GM19467 (cell line): ENCODE measurements at regions not wholly inside any gene's neighbourhood (a gene's known extent, or its start where the extent isn't known, plus 50 kb on each side); places are given as distances from the start of the nearest gene placed in this dataset.
"Not testable (repeated sequence)": the region's sequence is repeated elsewhere in the genome, so short reads cannot be mapped to it uniquely, and the experiment has no call there.

Source experiments
- ATAC-seq: cut with Tn5 transposase; IDR thresholded peaks from one replicate; pipeline ENCODE4 v1.9.1; 2021; ENCODE audit warnings: mild to moderate bottlenecking, moderate library complexity; ENCODE audit not compliant: unreplicated experiment

DNA sequence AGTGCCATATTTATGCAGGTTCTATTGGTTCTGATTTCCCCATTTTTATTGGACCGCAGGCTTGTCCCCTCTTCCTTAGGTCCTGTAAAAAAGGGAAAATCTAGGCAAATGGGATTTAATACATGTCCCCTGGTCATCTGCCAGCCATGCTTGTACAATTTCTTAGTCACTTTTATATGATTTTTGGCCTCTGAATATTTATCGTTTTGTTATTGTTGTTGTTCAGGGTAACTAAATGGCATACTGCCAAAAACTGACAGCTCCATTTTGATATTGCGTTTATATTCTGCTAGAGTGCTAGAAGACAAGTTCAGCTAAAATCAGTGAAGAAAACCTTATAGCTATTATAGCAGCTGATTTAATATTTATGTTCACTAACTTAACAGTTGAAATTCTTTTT lies 770.2 kb upstream of the FAM174A start:
- no peak for ATAC-seq

DNA sequence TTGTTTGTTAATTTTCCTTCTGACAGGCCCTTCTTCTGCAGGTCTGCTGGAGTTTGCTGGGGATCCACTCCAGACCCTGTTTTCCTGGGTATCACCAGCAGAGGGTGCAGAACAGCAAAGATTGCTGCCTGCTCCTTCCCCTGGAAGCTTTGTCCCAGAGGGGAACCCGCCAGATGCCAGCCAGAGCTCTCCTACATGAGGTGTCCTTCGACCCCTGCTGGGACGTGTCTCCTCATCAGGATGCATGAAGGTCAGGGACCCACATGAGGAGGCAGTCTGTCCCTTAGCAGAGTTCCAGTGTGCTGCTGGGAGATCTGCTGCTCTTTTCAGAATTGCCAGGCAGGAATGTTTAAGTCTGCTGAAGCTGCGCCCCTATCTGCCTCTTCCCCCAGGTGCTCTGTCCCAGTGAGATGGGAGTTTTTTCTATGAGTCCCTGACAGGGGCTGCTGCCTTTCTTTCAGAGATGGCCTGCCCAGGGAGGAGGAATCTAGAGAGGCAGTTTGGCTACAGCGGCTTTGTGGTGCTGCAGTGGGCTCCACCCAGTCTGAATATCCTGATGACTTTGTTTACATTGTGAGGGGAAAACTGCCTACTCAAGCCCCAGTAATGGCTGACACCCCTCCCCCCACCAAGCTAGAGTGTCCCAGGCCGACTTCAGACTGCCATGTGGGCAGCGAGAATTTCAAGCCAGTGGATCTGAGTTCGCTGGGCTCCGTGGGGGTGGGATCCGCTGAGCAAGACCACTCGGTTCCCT lies 772.0 kb upstream of the FAM174A start:
- ATAC-seq = no peak

DNA sequence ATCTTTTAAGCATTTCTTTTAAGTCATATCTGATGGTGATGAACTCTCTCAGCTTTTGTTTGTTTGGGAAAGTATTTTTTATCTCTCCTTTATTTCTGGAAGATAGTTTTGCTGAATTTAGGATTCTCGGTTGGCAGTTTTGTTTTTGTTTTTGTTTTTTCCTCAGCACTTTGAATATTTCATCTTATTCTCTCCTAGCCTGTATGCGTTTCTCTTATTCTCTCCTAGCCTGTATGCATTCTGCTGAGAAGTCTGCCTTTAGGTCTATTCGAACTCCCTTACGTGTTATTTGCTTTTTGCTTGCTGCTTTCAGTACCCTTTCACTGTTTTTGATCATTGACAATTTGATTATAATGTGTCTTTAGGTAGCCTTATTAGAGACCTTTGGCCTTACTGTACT lies 787.8 kb upstream of the FAM174A start:
- ATAC-seq = no peak

DNA sequence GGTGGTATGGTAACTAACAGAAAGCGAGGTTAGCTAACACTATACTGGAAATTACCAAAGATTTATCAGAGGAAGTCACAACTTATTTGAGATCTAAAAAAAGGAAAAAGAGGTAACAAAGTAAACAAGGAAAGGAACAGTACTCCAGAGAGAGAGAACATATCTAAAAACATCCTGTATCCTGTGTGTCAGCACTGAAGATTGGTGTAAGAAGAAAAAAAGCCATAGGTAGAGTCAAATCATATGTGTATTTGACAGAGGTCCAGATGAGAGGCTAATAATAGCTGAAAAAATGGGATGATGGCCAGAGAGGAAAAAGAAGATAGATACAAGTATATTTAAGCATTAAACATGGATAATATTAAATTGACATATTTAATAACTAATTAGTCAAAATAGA lies 802.0 kb upstream of the FAM174A start:
- ATAC-seq = not testable (repeated sequence)

DNA sequence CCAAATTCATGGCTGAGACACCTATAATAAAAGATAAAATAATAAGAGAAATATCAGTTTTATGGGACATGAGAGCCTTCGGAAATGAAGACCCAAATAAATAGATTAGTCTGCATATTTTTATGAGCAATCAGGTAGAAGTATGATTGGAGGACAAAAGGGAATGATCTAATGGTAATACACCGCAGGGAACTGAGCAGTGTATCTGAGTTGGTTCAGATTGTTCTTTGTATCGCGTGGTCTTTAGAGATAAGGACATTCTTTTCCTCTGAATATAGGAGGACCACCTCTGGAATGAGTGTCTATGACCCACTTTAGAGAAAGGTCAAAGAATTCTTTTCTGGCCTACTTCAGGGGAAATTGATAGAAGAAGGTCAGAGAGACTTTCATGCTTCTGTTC lies 801.8 kb upstream of the CHD1 start:
- not testable (repeated sequence) for ATAC-seq

DNA sequence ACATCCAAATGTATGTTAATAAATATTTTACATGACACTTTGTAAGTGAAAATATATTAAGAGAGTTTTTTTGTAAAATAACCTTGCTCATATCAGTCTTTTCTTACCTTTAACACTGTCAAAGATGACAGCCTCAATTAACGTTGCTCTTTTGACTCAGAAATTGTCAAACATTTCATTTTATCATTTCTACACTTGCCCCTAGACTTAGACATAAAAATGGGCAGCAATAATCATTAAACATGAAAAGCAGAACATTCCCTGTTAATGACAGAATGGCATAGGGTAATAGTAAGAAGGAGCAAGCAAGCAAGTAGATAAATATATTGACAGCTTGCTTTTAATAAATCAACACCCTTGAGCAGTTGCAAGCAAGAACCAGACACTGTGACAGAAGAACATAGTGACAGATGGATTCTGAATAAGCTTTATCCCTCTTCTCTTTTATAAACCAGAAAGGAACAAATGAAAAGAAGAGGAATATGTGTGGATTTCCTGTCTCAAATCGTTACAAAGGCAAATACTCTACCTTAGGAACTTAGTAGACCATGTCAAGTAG lies 796.0 kb upstream of the CHD1 start:
- ATAC-seq = no peak

DNA sequence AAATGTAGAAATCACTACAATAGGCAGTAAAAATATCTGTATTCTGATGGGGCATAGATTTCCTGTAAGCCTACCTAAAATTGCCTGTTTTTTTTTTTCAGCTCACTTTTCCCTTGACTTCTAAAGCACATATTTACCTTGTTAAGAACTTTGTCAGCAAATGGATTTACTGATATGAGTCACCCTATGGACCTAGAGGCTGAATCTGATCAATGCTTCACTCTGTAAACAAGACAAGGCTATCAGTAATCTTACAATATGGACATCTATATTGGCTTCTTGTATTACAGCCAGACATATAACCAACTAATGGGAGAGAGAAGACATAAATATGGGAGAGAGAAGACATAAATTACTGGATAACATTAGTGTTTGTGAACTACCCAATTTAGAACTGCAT lies 792.7 kb upstream of the CHD1 start:
- ATAC-seq = no peak

DNA sequence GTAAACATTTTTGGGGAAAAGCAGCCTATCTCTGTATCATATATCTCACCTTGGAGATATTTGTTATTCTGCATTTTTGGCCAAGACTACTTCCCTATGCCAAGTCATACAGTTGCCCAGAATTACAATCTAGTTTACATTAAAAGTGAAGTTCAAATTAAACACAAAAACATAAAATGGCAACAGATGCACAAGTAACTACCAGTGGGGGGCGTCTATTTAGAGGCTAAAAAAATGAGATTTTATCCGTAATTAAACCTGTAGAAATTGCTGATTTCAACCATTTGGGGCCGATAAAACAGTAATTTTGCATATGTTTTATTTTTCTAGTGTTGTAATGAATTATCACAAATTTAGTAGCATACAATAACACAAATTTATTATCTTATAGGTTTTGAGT lies 787.1 kb upstream of the CHD1 start:
- ATAC-seq = no peak

DNA sequence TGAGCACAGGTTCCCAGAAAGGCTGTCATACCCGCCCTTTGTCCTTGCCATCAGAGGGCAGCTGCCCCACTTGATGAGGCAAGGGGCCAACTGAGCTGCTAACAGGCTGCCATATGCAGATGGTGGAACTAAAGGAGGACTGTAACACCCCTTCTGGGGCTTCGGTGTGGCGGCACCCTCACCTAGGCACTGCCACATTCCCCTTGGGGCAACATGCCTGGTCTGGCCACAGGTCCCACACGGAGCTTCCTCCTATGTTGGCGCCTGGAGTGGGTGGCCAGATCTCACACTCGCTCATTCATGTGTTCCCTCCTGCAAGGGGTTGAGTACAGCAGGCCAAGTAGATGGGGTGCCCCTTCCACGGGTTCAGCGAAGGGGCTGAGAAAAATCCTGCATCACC lies 777.4 kb upstream of the CHD1 start:
- ATAC-seq = no peak

DNA sequence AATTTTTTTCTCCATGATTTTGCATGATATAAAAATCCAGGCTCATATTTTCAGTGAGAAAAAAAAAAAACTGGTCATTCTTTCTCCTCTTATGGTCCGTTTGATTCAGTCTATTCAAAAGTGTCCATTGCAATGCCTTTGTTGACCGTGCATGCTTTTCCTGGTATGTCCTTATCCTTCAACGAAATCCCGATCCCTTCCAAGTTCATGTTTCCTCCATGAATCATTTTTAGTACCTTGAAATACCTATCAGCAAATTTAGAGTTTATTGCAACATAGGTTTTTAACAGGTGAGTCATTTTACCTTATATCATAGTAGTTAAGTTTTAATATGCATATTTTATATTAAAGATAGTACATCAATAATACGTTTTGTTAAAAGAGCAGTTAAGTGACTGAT lies 773.8 kb upstream of the CHD1 start:
- ATAC-seq = no peak

DNA sequence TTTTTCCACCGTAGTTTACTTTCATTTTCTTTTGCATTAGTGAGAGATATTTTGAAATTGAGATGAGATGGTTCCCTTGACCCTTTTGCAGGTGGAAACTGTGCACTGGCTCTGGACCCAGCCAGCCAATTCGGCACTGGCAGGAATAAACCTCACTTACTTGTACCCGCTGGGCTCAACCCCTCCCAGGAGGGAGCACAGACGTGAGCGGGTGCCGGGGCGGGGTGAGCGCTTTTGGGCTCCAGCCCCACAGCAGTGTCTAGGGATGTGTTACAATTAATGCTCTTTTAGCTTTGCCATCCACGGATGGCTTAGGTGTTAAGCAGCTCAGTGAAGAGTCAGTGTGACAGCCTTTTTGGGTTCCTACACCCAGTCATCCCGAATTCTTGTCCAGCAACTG lies 766.1 kb upstream of the CHD1 start:
- no peak for ATAC-seq

DNA sequence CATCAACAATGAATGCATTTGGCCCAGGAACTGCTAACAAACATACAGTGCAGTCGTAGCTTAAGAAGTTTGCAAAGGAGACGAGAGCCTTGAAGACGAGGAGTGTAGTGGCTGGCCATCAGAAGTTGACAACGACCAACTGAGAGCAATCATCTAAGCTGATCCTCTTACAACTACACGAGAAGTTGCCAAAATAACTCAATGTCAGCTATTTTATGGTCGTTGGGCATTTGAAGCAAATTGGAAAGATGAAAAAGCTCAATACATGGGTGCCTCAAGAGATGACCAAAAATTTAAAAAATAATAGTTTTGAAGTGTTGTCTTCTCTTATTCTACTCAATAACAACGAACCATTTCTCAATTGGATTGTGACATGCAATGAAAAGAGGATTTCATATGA lies 757.7 kb upstream of the CHD1 start:
- ATAC-seq = no peak

DNA sequence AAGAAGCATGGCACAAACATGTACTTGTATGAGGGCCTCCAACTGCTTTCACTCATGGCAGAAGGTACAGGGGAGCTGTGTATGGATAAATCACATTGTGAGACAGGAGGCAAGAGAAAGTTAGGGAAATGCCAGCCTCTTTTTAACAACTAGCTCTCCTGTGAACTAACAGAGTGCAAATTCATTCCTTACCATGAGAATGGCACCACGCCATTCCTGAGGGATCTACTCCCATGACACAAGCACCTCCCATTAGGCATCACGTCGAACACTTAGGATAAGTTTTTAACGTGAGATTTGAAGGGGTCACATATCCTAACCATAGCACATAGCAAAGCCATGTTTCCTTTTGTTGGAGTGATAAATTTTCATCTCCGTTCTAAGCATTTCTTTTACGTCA lies 747.2 kb upstream of the CHD1 start:
- no peak for ATAC-seq

DNA sequence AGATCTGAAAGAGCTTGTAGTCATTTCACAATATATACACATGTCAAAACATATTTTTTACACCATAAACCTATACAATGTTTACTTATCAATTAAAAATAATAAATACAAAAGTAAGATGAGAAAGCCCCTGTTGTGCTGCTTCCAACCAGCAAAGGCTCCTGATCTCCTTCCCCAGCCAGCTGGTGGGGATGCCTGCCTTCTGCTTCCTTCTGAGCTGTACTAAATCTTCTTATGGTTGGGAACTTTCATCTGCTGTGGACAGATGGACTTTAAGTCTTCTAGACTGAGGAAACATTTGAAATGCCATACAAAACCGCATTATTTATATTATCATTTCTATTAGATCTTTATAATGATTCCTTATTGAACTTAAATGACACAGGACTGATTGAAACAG lies 745.3 kb upstream of the CHD1 start:
- ATAC-seq = no peak

DNA sequence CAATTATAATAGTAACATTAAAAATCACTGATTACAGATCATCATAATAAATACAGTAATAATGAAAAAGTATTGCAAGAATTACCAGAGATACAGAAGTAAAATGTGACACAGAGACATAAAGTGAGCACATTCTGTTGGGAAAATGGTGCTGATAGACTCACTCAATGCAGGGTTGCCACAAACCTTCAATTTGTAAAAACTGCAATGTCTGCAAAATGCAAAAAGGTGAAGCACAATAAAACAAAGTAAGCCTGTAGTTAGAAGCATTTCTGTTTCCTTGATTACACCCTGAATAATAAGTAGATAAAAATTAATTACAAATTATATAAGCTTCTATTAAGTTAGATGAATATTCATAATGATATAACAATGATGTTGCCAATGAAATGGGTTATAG lies 736.2 kb upstream of the CHD1 start:
- no peak for ATAC-seq

DNA sequence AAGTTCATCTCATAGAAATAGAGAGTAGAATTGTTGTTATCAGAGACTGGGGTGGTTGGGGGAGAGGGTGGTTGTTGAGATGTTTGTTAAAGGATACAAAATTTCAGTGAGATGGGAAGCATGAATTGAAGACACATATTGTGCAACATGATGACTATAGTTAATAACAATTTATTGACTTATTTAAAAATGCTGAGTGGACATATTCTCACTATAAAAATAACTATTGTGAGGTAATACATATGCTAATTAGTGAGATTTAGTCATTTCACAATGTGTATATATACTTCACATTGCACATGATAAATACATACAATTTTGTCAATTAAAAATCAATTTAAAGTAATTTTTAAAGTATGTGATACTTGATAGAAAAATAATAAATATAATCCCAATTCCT lies 722.5 kb upstream of the CHD1 start:
- ATAC-seq = no peak

DNA sequence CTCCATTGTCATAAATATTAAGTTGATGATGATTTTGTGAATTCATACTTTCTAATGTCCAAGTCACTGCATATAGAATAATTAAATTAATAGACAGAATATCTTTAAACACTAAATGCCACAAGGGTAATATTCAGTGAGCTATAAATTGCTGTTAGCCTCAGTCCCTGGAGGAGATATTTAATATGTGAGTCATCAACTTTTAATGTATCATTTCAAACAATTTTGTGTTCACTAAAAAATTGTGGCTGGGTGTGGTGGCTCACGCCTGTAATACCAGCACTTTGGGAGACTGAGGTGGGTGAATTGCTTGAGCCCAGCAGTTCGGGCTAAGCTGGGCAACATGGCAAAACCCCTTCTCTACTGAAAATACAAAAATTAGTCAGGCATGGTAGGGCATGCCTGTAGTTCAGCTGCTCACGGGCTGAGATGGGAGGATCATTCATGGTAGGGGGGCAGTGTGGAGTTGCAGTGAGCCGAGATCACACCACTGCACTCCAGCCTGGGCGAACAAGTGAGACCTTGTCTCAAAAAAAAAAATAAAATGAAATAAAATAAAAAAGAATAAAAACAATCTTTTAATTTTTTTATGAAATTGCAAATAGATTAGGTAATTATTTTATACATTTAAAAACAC lies 717.3 kb upstream of the CHD1 start:
- no peak for ATAC-seq

DNA sequence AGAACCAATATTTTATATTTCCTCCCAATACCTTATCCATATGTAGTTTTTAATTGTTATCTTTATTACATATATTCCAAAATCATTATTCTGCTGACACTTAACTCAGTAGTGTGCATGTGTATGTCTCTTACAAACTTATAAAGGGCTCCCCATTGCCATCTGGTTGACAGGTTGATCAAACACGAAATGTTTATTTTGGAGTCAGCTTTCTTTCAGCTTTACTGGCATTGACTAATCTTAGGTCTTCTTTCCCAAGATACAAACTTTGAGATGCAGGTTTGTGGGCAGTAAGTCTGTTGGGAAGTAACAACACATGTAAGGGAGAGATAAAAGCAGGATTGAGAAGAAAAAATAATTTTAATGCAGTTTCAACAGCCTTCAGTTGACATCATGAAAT lies 716.0 kb upstream of the CHD1 start:
- no peak for ATAC-seq

DNA sequence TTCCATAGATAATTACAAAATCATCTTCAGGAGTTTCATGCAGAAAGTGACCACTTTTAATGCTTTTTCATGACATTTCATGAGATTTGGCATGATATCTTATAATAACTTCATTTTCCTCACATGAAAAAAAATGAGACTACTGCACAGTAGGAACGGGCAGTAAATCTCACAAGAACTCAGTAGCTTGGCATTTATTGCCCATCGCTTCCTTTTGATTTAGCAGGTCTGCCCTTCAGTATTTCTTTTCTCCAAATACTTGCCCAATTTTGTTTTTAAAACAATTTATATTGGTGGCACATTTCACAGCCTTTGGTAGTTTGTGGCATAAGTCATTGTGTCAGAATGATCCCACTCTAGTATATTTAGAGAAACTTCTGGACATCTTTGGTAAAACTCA lies 711.8 kb upstream of the CHD1 start:
- no peak for ATAC-seq

DNA sequence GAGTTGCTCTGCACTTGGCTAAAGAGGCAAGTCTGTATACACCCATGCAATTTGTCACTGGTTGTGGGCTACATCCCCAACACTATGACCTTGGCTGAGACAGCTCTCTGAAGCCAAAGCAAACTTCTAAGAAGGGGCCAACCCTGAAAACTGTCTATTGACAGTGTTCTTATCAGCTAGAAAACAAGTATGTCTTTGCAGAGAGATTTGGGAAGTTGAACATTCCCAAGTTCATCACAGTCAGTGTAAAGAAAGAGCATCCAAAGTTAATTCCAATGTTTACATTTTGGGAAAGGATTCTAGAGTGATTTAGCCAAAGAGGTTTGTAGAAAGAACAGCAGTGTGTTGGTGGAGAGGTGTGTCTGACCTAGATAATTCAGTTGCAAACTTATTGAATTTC lies 711.1 kb upstream of the CHD1 start:
- ATAC-seq = no peak

DNA sequence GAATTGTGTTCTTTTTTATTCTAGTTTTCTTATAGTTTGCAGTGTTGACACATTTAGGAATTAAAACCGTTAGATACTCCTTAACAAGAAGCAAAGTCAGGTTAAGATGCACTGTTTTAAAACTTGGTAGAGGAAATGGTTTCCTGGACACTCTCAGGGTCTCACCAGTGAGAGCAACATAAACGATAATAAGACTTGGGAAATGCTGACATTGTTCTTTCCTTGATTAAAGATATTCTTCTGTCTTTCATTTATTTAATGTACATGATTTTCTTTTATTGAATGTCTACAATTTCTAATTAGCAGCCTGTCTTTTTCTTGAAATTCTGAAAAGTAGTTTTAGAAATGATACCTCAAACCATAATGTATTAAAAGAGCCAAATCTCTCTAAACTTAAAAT lies 707.9 kb upstream of the CHD1 start:
- no peak for ATAC-seq

DNA sequence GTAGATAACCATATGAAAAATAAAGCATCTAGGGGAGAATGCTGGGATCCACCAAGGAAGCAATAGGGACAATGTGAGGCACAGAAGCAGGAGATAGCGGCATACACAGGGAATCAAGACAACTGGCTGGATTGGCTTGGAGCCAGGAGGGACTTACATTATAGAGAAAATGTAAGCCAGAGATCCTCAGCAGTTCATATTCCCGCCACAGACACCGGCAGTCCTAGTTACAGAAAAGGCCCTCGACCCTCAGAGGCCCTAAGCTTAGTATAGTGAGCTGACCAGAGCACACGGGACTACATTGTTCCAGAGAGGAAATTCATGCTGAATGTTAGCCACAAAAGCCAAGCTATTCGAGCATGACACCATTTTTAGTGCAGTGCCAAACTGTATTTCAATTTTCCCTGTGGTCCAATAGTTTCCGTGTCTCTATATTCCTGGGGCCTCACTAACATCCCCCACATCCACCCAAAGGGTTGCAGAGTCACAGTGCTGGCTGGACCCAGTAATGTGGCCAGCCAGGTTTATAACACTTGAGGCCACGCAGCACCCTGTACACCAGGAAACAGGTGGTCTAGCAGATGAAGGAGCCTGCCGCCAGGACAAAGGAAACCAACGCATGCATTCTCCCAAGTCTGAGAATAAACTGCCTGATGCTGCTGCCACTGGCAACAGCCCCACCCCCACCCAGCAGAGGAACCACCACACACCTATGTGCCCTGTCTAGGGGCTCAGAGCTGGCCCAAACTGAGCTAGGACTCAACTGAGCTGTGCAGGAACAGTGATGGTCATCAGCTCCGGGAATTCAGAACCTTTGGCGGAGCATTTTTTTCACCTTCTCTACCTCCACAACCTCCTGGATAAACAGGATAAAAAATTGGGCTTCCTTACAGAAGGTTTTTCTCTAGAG lies 693.2 kb upstream of the CHD1 start:
- no peak for ATAC-seq
